GM12891 (cell line): ENCODE measurements at regions not wholly inside any gene's neighbourhood (a gene's known extent, or its start where the extent isn't known, plus 50 kb on each side); places are given as distances from the start of the nearest gene placed in this dataset.

ENCODE experiments used
- DNase-seq: peaks from one replicate; pipeline ENCODE4 v3.0.0; 2011; ENCODE audit warnings: low spot score; ENCODE audit not compliant: insufficient read length
- FAIRE-seq: peaks from 2 replicates; lab custom pipeline; 2011; peaks lifted over from hg19 to GRCh38; lab: Jason Lieb, UNC
- PAX5 ChIP-seq: IDR thresholded peaks from 2 replicates; pipeline ENCODE4 v1.6.1; 2011; ENCODE audit warnings: low read length, moderate library complexity, mild to moderate bottlenecking; ENCODE audit not compliant: insufficient read depth, severe bottlenecking
- POLR2A ChIP-seq: IDR thresholded peaks from 2 replicates; pipeline ENCODE4 v1.6.1; 2011; ENCODE audit warnings: low read depth, low read length, control low read depth
- POLR2AphosphoS5 ChIP-seq: IDR thresholded peaks from 2 replicates; pipeline ENCODE4 v1.6.1; 2011; ENCODE audit warnings: low read depth, low read length, control low read depth
- POU2F2 ChIP-seq: IDR thresholded peaks from 2 replicates; pipeline ENCODE4 v1.6.1; 2011; ENCODE audit warnings: low read depth, mild to moderate bottlenecking, control low read depth, low read length, moderate library complexity
- SPI1 ChIP-seq: IDR thresholded peaks from 2 replicates; pipeline ENCODE4 v1.6.1; 2011; ENCODE audit warnings: low read depth, low read length, control low read depth
- TAF1 ChIP-seq: IDR thresholded peaks from 2 replicates; pipeline ENCODE4 v1.6.1; 2011; ENCODE audit warnings: low read depth, low read length, control low read depth

DNA sequence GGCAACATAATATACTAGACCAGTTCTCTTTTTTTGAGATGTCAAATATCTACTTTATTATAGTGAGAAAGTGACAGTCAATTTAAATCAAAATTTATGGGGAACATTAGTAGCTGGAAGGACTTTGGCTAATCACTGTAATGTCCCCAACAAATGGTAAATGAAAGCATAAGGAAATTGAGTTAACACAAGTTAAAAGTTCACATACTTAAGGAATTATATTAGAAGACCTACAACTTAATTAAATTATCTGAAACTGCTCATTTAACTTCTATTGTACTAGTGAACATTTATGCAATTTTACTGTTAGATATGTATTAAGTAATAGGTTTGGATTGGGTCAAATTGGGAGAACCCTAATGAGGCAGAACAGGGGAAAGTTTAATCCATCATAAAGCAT is 160.3 kb upstream of the TENM3 start:
- DNase-seq = no peak
- TF ChIP-seq POU2F2 (no peak), PAX5 (no peak), TAF1 (no peak), SPI1 (no peak), POLR2A (no peak), POLR2AphosphoS5 (no peak)

GRCh38 chr4:182083671-182084410 is 159.4 kb upstream of the TENM3 start:
- FAIRE-seq (no peak), DNase-seq (no peak)
- no peak for TF ChIP-seq PAX5
- no peak for TF ChIP-seq POU2F2
- no peak for TF ChIP-seq TAF1
- no peak for TF ChIP-seq SPI1
- TF ChIP-seq POLR2AphosphoS5 = no peak
- TF ChIP-seq POLR2A = no peak

More for the DNA sequence above, 160.3 kb upstream of the TENM3 start:
- FAIRE-seq = no peak

DNA sequence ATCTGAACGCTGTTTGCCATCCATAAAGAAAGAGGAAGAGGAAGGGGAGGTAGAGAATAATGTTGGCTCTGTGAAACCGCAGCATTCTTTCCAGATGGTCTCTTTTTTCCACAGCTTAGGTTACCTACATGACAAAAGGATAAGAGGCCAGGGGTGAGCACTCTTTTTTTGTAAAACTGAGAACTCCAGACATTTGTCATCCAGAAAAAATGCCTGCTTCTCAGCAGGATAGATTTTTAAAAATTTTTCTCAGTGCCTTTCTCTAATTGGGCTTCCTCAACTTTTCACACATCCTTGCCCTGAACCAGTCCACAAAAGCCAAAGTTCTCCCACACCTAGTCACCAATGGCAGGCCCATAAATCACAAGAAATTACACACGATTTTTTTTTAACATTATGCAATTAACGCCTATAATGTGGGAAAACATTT is 158.1 kb upstream of the TENM3 start:
- FAIRE-seq (no peak), DNase-seq (no peak)
- no peak for TF ChIP-seq POU2F2
- no peak for TF ChIP-seq SPI1

- no peak for FAIRE-seq
- DNase-seq = no peak
Measured at GRCh38 chr4:182089326-182089725, 153.9 kb upstream of the TENM3 start.

GRCh38 chr4:182090186-182090585 is 153.0 kb upstream of the TENM3 start:
- DNase-seq = no peak
- TF ChIP-seq POLR2AphosphoS5 (no peak), PAX5 (no peak), POLR2A (no peak), SPI1 (no peak), TAF1 (no peak), POU2F2 (no peak)
- no peak for FAIRE-seq

More at GRCh38 chr4:182089326-182089725, 153.9 kb upstream of the TENM3 start:
- no peak for TF ChIP-seq SPI1
- no peak for TF ChIP-seq POLR2AphosphoS5
- TF ChIP-seq POLR2A = no peak
- no peak for TF ChIP-seq PAX5
- no peak for TF ChIP-seq TAF1
- no peak for TF ChIP-seq POU2F2

GRCh38 chr4:182091128-182091527 is 152.1 kb upstream of the TENM3 start:
- TF ChIP-seq POU2F2 (no peak), POLR2A (no peak), POLR2AphosphoS5 (no peak), TAF1 (no peak), PAX5 (no peak), SPI1 (no peak)
- FAIRE-seq (no peak), DNase-seq (no peak)

DNA sequence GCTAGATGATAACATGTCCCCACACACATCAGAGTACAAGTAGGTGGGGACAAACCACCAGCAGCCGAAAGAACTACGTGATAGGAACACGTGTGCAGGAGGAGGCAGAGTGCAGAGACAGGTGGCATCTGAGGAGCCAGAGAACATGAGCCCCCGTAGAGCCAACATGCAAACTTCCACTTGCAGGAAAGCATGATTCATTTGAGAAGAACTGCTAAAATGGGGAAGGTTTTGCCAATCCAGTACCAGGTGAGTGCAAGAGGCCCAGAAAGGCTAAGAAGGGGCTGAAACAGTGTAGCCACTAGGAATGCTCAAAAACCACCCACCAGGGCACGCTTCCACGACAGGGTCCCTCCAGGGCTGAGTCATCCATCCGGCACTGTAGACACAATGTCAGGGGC is 149.8 kb upstream of the TENM3 start:
- DNase-seq = no peak
- no peak for TF ChIP-seq POLR2AphosphoS5
- TF ChIP-seq POLR2A = no peak
- no peak for TF ChIP-seq TAF1
- TF ChIP-seq PAX5 = no peak
- TF ChIP-seq POU2F2 = no peak
- TF ChIP-seq SPI1 = no peak
- FAIRE-seq = no peak

- no peak for DNase-seq
- TF ChIP-seq PAX5 = no peak
- TF ChIP-seq TAF1 = no peak
- no peak for TF ChIP-seq POLR2A
- no peak for TF ChIP-seq SPI1
- TF ChIP-seq POU2F2 = no peak
- no peak for TF ChIP-seq POLR2AphosphoS5
- no peak for FAIRE-seq
Measured at GRCh38 chr4:182093935-182094334, 149.3 kb upstream of the TENM3 start.

- no peak for DNase-seq
- TF ChIP-seq POU2F2 (no peak), SPI1 (no peak), POLR2A (no peak), POLR2AphosphoS5 (no peak), PAX5 (no peak), TAF1 (no peak)
- no peak for FAIRE-seq
Measured at GRCh38 chr4:182101618-182102017, 141.6 kb upstream of the TENM3 start.

DNA sequence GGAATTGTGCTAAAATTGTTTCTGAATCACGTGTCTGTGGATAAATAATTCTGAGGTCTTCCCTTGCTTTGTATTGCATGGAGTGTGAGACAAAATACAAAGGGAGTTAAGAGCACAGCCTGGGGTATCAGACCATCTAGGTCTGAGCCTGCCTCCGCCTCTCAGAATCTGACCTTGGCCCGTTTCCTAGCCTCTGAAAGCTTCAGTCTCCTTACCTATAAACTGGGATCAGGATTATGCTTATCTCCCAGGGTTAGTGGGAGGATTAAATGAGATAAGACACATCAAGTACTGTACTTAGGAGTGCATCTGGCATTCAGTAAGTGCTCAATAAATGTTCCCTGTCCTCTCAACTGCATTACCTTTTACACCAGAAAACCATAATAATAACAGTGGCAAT is 140.6 kb upstream of the TENM3 start:
- DNase-seq (no peak), FAIRE-seq (no peak)
- no peak for TF ChIP-seq TAF1
- no peak for TF ChIP-seq POLR2AphosphoS5
- TF ChIP-seq SPI1 = no peak
- no peak for TF ChIP-seq PAX5
- no peak for TF ChIP-seq POU2F2
- TF ChIP-seq POLR2A = no peak
